ENCODE measurements at regions not wholly inside any gene's neighbourhood (a gene's known extent, or its start where the extent isn't known, plus 50 kb on each side); places are given as distances from the start of the nearest gene placed in this dataset.

GRCh38 chr3:181940703-181941102 is 229.0 kb downstream of the SOX2 start:
- H3K9me3 Mint-ChIP-seq (ENCODE audit: unreplicated experiment): no peaks in the 10 kb centered on the region
- TF ChIP-seq CTCF (IDR thresholded peaks at IDR 0.05): no peak
- no peak for DNase-seq (ENCODE audit: extremely low spot score, unreplicated experiment)
- H3K27me3 Mint-ChIP-seq (ENCODE audit: unreplicated experiment): peaks cover 15% of the 10 kb centered on the region
- no peaks in the 10 kb centered on the region for H3K4me1 Mint-ChIP-seq (ENCODE audit: unreplicated experiment)
- H3K27ac Mint-ChIP-seq (ENCODE audit: unreplicated experiment): no peak overlapping the region
- no peak overlapping the region for H3K4me3 Mint-ChIP-seq (ENCODE audit: unreplicated experiment)
- no peaks in the 10 kb centered on the region for H3K36me3 Mint-ChIP-seq (ENCODE audit: unreplicated experiment)

- no peak for DNase-seq (ENCODE audit: extremely low spot score, unreplicated experiment)
- TF ChIP-seq CTCF (IDR thresholded peaks at IDR 0.05): no peak
- no peaks in the 10 kb centered on the region for H3K4me1 Mint-ChIP-seq (ENCODE audit: unreplicated experiment)
- H3K9me3 Mint-ChIP-seq (ENCODE audit: unreplicated experiment): no peaks in the 10 kb centered on the region
- no peak overlapping the region for H3K4me3 Mint-ChIP-seq (ENCODE audit: unreplicated experiment)
- H3K27me3 Mint-ChIP-seq (ENCODE audit: unreplicated experiment): peaks cover 15% of the 10 kb centered on the region
- no peaks in the 10 kb centered on the region for H3K36me3 Mint-ChIP-seq (ENCODE audit: unreplicated experiment)
- no peak overlapping the region for H3K27ac Mint-ChIP-seq (ENCODE audit: unreplicated experiment)
Measured at GRCh38 chr3:181941250-181941649, 229.5 kb downstream of the SOX2 start.

GRCh38 chr3:181943285-181943684 is 231.6 kb downstream of the SOX2 start:
- no peaks in the 10 kb centered on the region for H3K9me3 Mint-ChIP-seq (ENCODE audit: unreplicated experiment)
- no peak for DNase-seq (ENCODE audit: extremely low spot score, unreplicated experiment)
- no peak for TF ChIP-seq CTCF (IDR thresholded peaks at IDR 0.05)
- H3K4me1 Mint-ChIP-seq (ENCODE audit: unreplicated experiment): no peaks in the 10 kb centered on the region
- H3K36me3 Mint-ChIP-seq (ENCODE audit: unreplicated experiment): no peaks in the 10 kb centered on the region
- no peak overlapping the region for H3K4me3 Mint-ChIP-seq (ENCODE audit: unreplicated experiment)
- peaks cover 15% of the 10 kb centered on the region for H3K27me3 Mint-ChIP-seq (ENCODE audit: unreplicated experiment)
- no peak overlapping the region for H3K27ac Mint-ChIP-seq (ENCODE audit: unreplicated experiment)

- H3K27ac Mint-ChIP-seq (ENCODE audit: unreplicated experiment): no peak overlapping the region
- DNase-seq (ENCODE audit: extremely low spot score, unreplicated experiment): no peak
- H3K9me3 Mint-ChIP-seq (ENCODE audit: unreplicated experiment): no peaks in the 10 kb centered on the region
- H3K4me3 Mint-ChIP-seq (ENCODE audit: unreplicated experiment): no peak overlapping the region
- no peak for TF ChIP-seq CTCF (IDR thresholded peaks at IDR 0.05)
- no peaks in the 10 kb centered on the region for H3K36me3 Mint-ChIP-seq (ENCODE audit: unreplicated experiment)
- no peaks in the 10 kb centered on the region for H3K4me1 Mint-ChIP-seq (ENCODE audit: unreplicated experiment)
- peaks cover 10% of the 10 kb centered on the region for H3K27me3 Mint-ChIP-seq (ENCODE audit: unreplicated experiment)
Measured at GRCh38 chr3:181947606-181948005, 235.9 kb downstream of the SOX2 start.

GRCh38 chr3:181948286-181948685 is 236.6 kb downstream of the SOX2 start:
- peak; percentile 33 for TF ChIP-seq CTCF (IDR thresholded peaks at IDR 0.05)
- H3K36me3 Mint-ChIP-seq (ENCODE audit: unreplicated experiment): no peaks in the 10 kb centered on the region
- no peak overlapping the region for H3K27ac Mint-ChIP-seq (ENCODE audit: unreplicated experiment)
- H3K4me1 Mint-ChIP-seq (ENCODE audit: unreplicated experiment): no peaks in the 10 kb centered on the region
- H3K27me3 Mint-ChIP-seq (ENCODE audit: unreplicated experiment): peaks cover 10% of the 10 kb centered on the region
- no peak for DNase-seq (ENCODE audit: extremely low spot score, unreplicated experiment)
- no peak overlapping the region for H3K4me3 Mint-ChIP-seq (ENCODE audit: unreplicated experiment)
- H3K9me3 Mint-ChIP-seq (ENCODE audit: unreplicated experiment): no peaks in the 10 kb centered on the region

All from osteocyte (in vitro differentiated cells).